WTC11 (cell line): ENCODE measurements at regions not wholly inside any gene's neighbourhood (a gene's known extent, or its start where the extent isn't known, plus 50 kb on each side); places are given as distances from the start of the nearest gene placed in this dataset.

Source experiments
- ATAC-seq: fragments of 200-7000 bp; cut with Tn5 transposase; 2 replicates; pipeline ENCODE4 v1.10.0; 2021; ENCODE audit warnings: mild to moderate bottlenecking, moderate library complexity
- CTCF ChIA-PET: fragments of 300-600 bp; sonication (Branson Sonifier 250); formaldehyde crosslinking; loops from one replicate; lab custom pipeline; 2021; ENCODE audit warnings: antibody characterized with exemption; lab: Charles Lee
- POLR2A ChIA-PET: fragments of 350-600 bp; sonication (Branson Sonifier 250); formaldehyde crosslinking; loops from one replicate; lab custom pipeline; 2021; ENCODE audit warnings: antibody characterized with exemption; lab: Charles Lee
- DNase-seq: peaks from one replicate; pipeline ENCODE4 v3.0.0; 2021; ENCODE audit warnings: low spot score
- H3K27ac Mint-ChIP-seq: 2 replicates; pipeline ENCODE4 v1.8.0; 2021; ENCODE audit warnings: mixed read lengths
- H3K27me3 Mint-ChIP-seq: 2 replicates; pipeline ENCODE4 v1.8.0; 2021; ENCODE audit warnings: low read depth, mild to moderate bottlenecking, moderate library complexity, mixed read lengths
- H3K36me3 Mint-ChIP-seq: 2 replicates; pipeline ENCODE4 v1.8.0; 2021; ENCODE audit warnings: mixed read lengths
- H3K4me1 Mint-ChIP-seq: 2 replicates; pipeline ENCODE4 v1.8.0; 2022; ENCODE audit warnings: mixed read lengths
- H3K4me3 Mint-ChIP-seq: 2 replicates; pipeline ENCODE4 v1.8.0; 2021; ENCODE audit warnings: mild to moderate bottlenecking, moderate library complexity, mixed read lengths
- H3K9me3 Mint-ChIP-seq: 2 replicates; pipeline ENCODE4 v1.8.0; 2021; ENCODE audit warnings: mixed read lengths
- AFF4 ChIP-seq: sonication (generic); formaldehyde crosslinking; IDR thresholded peaks from 2 replicates; pipeline ENCODE4 v1.8.1; 2023; ENCODE audit warnings: mild to moderate bottlenecking, missing genetic modification reagents, borderline replicate concordance
- ARID4B ChIP-seq: sonication (generic); formaldehyde crosslinking; IDR thresholded peaks from 2 replicates; pipeline ENCODE4 v1.8.0; 2023; ENCODE audit warnings: missing genetic modification reagents, mild to moderate bottlenecking, borderline replicate concordance
- ATF1 ChIP-seq: sonication (generic); formaldehyde crosslinking; IDR thresholded peaks from 2 replicates; pipeline ENCODE4 v1.8.1; 2023; ENCODE audit warnings: mild to moderate bottlenecking, moderate library complexity, missing genetic modification reagents
- CREB1 ChIP-seq: sonication (generic); formaldehyde crosslinking; IDR thresholded peaks from 2 replicates; pipeline ENCODE4 v1.8.0; 2023; ENCODE audit warnings: mild to moderate bottlenecking, missing genetic modification reagents
- CREM ChIP-seq: sonication (generic); formaldehyde crosslinking; IDR thresholded peaks from 2 replicates; pipeline ENCODE4 v1.8.1; 2022; ENCODE audit warnings: mild to moderate bottlenecking, missing genetic modification reagents, moderate library complexity
- ETV6 ChIP-seq: sonication (generic); formaldehyde crosslinking; IDR thresholded peaks from 2 replicates; pipeline ENCODE4 v1.8.1; 2022; ENCODE audit warnings: mild to moderate bottlenecking, missing genetic modification reagents
- IRF1 ChIP-seq: sonication (generic); formaldehyde crosslinking; IDR thresholded peaks from 2 replicates; pipeline ENCODE4 v1.8.0; 2023; ENCODE audit warnings: missing genetic modification reagents
- IRF2 ChIP-seq: sonication (generic); formaldehyde crosslinking; IDR thresholded peaks from 2 replicates; pipeline ENCODE4 v1.8.0; 2022; ENCODE audit warnings: low read depth, missing genetic modification reagents, borderline replicate concordance
- JAZF1 ChIP-seq: fragments of 250-450 bp; sonication (Bioruptor Pico); IDR thresholded peaks from 2 replicates; pipeline ENCODE4 v1.9.0; 2021; ENCODE audit warnings: moderate library complexity, mild to moderate bottlenecking, inconsistent platforms
- JUN ChIP-seq: sonication (generic); formaldehyde crosslinking; IDR thresholded peaks from 2 replicates; pipeline ENCODE4 v1.8.0; 2023; ENCODE audit warnings: mild to moderate bottlenecking, missing genetic modification reagents
- MLX ChIP-seq: sonication (generic); formaldehyde crosslinking; IDR thresholded peaks from 2 replicates; pipeline ENCODE4 v1.8.1; 2023; ENCODE audit warnings: mild to moderate bottlenecking, missing genetic modification reagents, moderate library complexity
- MXD4 ChIP-seq: fragments of 250-450 bp; sonication (Bioruptor Pico); IDR thresholded peaks from 2 replicates; pipeline ENCODE4 v1.8.0; 2021; ENCODE audit warnings: mild to moderate bottlenecking, moderate library complexity, borderline replicate concordance
- NFATC4 ChIP-seq: fragments of 250-450 bp; sonication (Bioruptor Pico); IDR thresholded peaks from 2 replicates; pipeline ENCODE4 v1.9.0; 2021; ENCODE audit warnings: mild to moderate bottlenecking
- NR2C2 ChIP-seq: sonication (generic); formaldehyde crosslinking; IDR thresholded peaks from 2 replicates; pipeline ENCODE4 v1.8.0; 2022; ENCODE audit warnings: mild to moderate bottlenecking, missing genetic modification reagents
- NR3C1 ChIP-seq: sonication (generic); formaldehyde crosslinking; conservative IDR thresholded peaks from 2 replicates; pipeline ENCODE4 v1.8.1; 2023; ENCODE audit warnings: low read depth, mild to moderate bottlenecking, missing genetic modification reagents
- OVOL2 ChIP-seq: fragments of 250-450 bp; sonication (Bioruptor Pico); IDR thresholded peaks from 2 replicates; pipeline ENCODE4 v1.9.0; 2021; ENCODE audit warnings: mild to moderate bottlenecking, borderline replicate concordance
- PREB ChIP-seq: sonication (generic); formaldehyde crosslinking; IDR thresholded peaks from 2 replicates; pipeline ENCODE4 v1.8.1; 2022; ENCODE audit warnings: mild to moderate bottlenecking, missing genetic modification reagents, moderate library complexity, borderline replicate concordance
- USF1 ChIP-seq: sonication (generic); formaldehyde crosslinking; IDR thresholded peaks from 2 replicates; pipeline ENCODE4 v1.8.0; 2022; ENCODE audit warnings: mild to moderate bottlenecking, missing genetic modification reagents
- ZBTB21 ChIP-seq: sonication (generic); formaldehyde crosslinking; IDR thresholded peaks from 2 replicates; pipeline ENCODE4 v1.8.1; 2023; ENCODE audit warnings: mild to moderate bottlenecking, missing genetic modification reagents, borderline replicate concordance
- ZNF138 ChIP-seq: sonication (generic); formaldehyde crosslinking; conservative IDR thresholded peaks from 2 replicates; pipeline ENCODE4 v1.8.1; 2022; ENCODE audit warnings: mild to moderate bottlenecking, moderate library complexity, missing genetic modification reagents
- ZNF263 ChIP-seq: sonication (generic); formaldehyde crosslinking; IDR thresholded peaks from 2 replicates; pipeline ENCODE4 v1.8.1; 2022; ENCODE audit warnings: low read depth, mild to moderate bottlenecking, moderate library complexity, missing genetic modification reagents
- ZNF416 ChIP-seq: fragments of 250-450 bp; sonication (Bioruptor Pico); IDR thresholded peaks from 2 replicates; pipeline ENCODE4 v1.9.0; 2021; ENCODE audit warnings: mild to moderate bottlenecking, inconsistent platforms
- ZNF423 ChIP-seq: fragments of 250-450 bp; sonication (Bioruptor Pico); IDR thresholded peaks from 2 replicates; pipeline ENCODE4 v2.1.2; 2022; ENCODE audit warnings: mild to moderate bottlenecking, moderate library complexity

DNA sequence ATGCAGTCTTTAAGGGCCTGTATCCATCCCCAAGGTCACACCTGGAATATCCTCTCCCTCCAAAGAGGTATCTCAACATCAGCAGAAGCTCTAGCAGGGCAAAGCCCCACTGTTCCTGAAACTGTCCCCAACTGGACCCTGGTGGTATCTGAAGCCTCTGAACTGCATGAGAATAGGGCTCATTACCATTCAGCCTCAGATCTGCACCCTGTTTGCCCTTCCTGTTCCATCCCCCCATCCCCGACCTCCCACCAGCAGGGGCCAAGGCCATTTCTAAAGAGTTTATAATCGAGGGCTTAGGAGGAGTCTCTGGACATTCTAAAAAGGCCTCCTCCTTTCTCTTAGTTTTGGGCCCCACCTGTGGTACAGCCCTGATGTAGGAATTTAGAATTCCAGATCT is 74.0 kb upstream of the THY1 start:
- Mint-ChIP-seq H3K27me3 (no peaks in the 10 kb centered on the region), H3K4me3 (0 out of 2 replicates have a peak overlapping the region, but pooled peaks have one; percentile 10), H3K36me3 (no peaks in the 10 kb centered on the region), H3K9me3 (no peaks in the 10 kb centered on the region), H3K27ac (no peak overlapping the region), H3K4me1 (peaks cover 62% of the 10 kb centered on the region)
- TF ChIP-seq ZNF416 (CRISPR knock-in tag) (no peak), CREM (CRISPR knock-in tag) (no peak), ZNF263 (CRISPR knock-in tag) (no peak), JUN (CRISPR knock-in tag) (no peak), ETV6 (CRISPR knock-in tag) (0 out of 2 replicates have a peak, but pooled peaks have one; percentile 28), ZBTB21 (CRISPR knock-in tag) (no peak), PREB (CRISPR knock-in tag) (no peak), MLX (CRISPR knock-in tag) (no peak), USF1 (CRISPR knock-in tag) (no peak), NR2C2 (CRISPR knock-in tag) (no peak), AFF4 (CRISPR knock-in tag) (no peak), NFATC4 (CRISPR knock-in tag) (no peak), ZNF138 (CRISPR knock-in tag) (no peak), ZNF423 (peak; percentile 44; the same call in 1 of the 2 replicates), ATF1 (CRISPR knock-in tag) (no peak), NR3C1 (CRISPR knock-in tag) (no peak)
- ATAC-seq (peak; percentile 43), DNase-seq (no peak)
- POLR2A ChIA-PET, result interaction anchor here (1.6 kb wide), 1 partner anchor 232 kb away, joined by 6 read pairs; the partner anchor contains the start of gene NECTIN1
- CTCF ChIA-PET, result interaction anchor here (0.5 to 1.7 kb wide), 2 partner anchors 64 to 159 kb away, joined by 3 to 4 read pairs; no protein-coding TSS in a partner anchor

DNA sequence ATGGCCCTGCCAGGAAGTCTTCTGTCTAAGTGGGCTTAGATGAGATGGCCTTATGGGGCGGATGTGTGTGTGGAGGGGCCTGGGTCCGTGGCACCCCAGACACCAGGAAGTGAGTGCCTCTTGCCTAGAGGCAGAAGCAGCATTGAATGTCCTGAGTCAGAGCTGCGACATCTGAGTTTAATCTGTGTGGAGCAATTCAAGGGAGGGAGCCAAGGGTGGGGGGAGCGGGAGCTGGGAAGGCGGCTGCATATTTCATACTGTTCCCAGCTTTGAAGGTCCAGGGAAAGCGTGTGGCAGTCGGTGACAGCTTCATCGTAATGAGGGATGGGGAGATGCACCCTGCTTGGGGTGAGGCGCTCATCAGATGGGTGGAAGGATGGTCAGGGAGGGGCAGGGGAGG is 73.5 kb upstream of the THY1 start:
- H3K4me3 Mint-ChIP-seq, result peak overlapping the region; percentile 26; the same call in 1 of the 2 replicates
- ChIA-PET CTCF (interaction anchor here (0.6 to 1.7 kb wide), 2 partner anchors 158 to 295 kb away, joined by 4 read pairs; no protein-coding TSS in a partner anchor), POLR2A (interaction anchor here (0.5 to 1.6 kb wide), 2 partner anchors 158 to 233 kb away, joined by 3 to 6 read pairs; partner anchors contain the start of gene NECTIN1)
- no peaks in the 10 kb centered on the region for H3K27me3 Mint-ChIP-seq
- no peak for DNase-seq
- no peaks in the 10 kb centered on the region for H3K9me3 Mint-ChIP-seq
- no peaks in the 10 kb centered on the region for H3K36me3 Mint-ChIP-seq
- peaks cover 61% of the 10 kb centered on the region for H3K4me1 Mint-ChIP-seq
- no peak overlapping the region for H3K27ac Mint-ChIP-seq
- no peak for ATAC-seq
- TF ChIP-seq MXD4 (CRISPR knock-in tag), result no peak
- no peak for TF ChIP-seq USF1 (CRISPR knock-in tag)
- no peak for TF ChIP-seq OVOL2 (CRISPR knock-in tag)
- no peak for TF ChIP-seq IRF2
- no peak for TF ChIP-seq CREB1 (CRISPR knock-in tag)
- TF ChIP-seq ZNF263 (CRISPR knock-in tag), result no peak
- TF ChIP-seq IRF1 (CRISPR knock-in tag), result no peak
- no peak for TF ChIP-seq JAZF1 (CRISPR knock-in tag)
- no peak for TF ChIP-seq ZBTB21 (CRISPR knock-in tag)
- TF ChIP-seq ARID4B, result no peak
